Spleen (tissue), 7 donors: ENCODE measurements at regions not wholly inside any gene's neighbourhood (a gene's known extent, or its start where the extent isn't known, plus 50 kb on each side); places are given as distances from the start of the nearest gene placed in this dataset.

ENCODE experiments used
- CTCF ChIP-seq, 11 experiments: fragments of 200-600 bp in 7 of 11; fragments of 450-650 bp in 4 of 11; sonication (generic) in 4 of 11; IDR thresholded peaks in 8 of 11; conservative IDR thresholded peaks in 3 of 11; 1 replicate in 7 of 11; 2 replicates in 4 of 11; pipeline versions ENCODE4 v1.4.0 to v1.8.0; 2016 to 2021; ENCODE audit warnings: antibody characterized with exemption in 11 of 11, inconsistent platforms in 4 of 11, mild to moderate bottlenecking in 1 of 11
- POLR2AphosphoS5 ChIP-seq, 3 donors: sonication (generic); formaldehyde crosslinking; IDR thresholded peaks; one replicate each; pipeline ENCODE4 v1.5.1; 2017; ENCODE audit warnings: antibody characterized with exemption in 3 of 3
- donor health status: DM: no; HTN: no; CAD: no; lungs with moderate emphysema.
- donor health status: DM: no; HTN: no; CAD: no.
- donor health status: DM: no; HTN: no; CAD: no.

- TF ChIP-seq CTCF (IDR thresholded peaks at IDR 0.05 in 8 of 11, conservative IDR thresholded peaks at IDR 0.05 in 3 of 11) (no peak), POLR2AphosphoS5 (IDR thresholded peaks at IDR 0.05) (no peak)
These were observed 352.4 kb upstream of the CLEC14A start for GRCh38 chr14:38608244-38608643.
